Activated CD4-positive, CD25-positive, alpha-beta regulatory T cell treated with anti-CD3 and anti-CD28 coated beads, Interleukin-2, amount 50 U/mL, for 24 hours (primary cell): ENCODE measurements at regions not wholly inside any gene's neighbourhood (a gene's known extent, or its start where the extent isn't known, plus 50 kb on each side); places are given as distances from the start of the nearest gene placed in this dataset.

ENCODE experiments used
- ATAC-seq, 2 donors: fragments of 150-1000 bp; cut with Tn5 transposase; one replicate each; pipeline ENCODE4 v1.10.0; 2021; ENCODE audit warnings: mild to moderate bottlenecking in 1 of 2, moderate library complexity in 1 of 2

DNA sequence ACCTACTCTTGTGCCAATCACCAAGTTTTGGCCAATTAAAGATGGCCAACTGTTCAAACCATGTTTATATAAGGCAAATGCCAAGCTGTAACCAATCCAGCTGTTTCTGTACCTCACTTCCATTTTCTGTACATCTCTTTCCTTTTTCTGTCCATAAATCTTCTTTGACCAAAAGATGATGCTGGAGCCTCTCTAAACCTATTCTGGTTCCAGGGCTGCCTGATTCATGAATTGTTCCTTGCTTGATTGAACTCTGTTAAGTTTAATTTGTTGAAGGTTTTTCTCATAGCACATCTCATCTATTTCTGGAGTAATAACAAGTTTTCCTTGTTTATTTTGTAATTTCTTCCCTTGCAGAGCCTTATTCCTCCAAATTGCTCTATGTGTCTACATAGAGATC, 115.3 kb upstream of the SMAD3 start:
- ATAC-seq = no peak

DNA sequence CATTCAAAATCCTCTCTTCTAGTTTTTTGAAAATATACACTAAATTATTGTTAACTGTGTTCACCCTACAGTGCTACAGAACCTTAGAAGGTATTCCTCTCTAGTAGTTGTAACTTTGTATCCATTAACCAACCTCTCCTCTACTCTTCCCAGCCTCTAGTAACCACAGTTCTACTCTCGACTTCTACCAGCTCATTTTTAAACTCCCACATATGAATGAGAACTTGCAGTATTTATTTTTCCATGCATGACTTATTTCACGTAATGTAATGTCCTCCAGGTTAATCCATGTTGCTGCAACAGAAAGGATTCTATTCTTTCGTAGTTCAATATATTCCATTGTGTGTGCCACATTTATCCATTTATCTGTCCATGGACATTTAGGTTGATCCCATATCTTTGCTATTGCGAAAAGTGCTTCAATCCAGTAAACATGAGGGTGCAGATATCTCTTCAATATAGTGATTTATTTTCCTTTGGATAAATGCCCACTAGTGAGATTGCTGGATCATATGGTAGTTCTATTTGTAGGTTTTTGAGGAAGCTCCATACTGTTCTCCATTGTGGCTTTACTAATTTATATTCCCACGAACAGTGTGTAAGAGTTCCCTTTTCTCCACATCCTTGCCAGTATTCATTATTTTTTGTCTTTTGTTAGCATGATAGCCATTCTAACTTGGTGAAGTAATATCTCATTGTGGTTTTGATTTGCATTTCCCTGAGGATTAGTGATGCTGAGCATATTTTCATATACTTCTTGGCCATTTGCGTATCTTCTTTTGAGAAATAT, 113.7 kb upstream of the SMAD3 start:
- no peak for ATAC-seq

DNA sequence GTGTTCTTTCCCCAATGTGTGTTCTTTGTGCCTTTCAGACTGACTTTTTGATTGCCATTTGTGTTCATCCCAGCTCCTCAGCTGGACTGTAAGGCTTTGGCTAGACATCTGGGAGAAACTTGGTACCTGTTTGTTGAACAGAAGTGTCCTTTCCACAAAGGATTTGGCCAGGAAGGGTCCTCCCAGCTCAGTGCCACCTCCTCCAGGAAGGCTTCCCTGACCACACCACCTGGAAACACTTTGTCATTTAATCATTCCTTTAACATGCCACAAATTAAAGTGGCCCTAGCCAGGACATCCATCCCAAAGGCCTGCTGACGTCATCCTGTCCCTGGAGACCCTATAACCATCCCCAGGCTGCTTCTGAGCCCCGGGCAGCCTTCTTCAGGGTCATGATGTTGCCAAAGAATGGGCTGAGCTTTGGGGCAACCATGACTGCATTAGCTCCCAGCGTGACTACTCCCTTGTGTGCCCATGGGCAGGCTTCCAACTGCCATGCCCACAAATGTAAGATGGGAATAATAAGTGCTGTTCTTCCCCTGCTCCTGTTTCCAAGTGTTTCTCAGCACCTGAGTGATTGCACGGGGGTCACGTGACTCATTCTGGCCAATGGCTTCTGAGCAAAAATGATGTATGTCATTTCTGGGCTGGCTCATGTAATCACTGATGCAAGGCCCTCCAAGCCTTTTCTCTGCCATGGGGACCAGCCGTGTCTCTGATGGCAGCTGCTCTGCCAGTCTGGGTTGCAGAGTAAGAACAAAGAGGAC, 112.5 kb upstream of the SMAD3 start:
- no peak for ATAC-seq

DNA sequence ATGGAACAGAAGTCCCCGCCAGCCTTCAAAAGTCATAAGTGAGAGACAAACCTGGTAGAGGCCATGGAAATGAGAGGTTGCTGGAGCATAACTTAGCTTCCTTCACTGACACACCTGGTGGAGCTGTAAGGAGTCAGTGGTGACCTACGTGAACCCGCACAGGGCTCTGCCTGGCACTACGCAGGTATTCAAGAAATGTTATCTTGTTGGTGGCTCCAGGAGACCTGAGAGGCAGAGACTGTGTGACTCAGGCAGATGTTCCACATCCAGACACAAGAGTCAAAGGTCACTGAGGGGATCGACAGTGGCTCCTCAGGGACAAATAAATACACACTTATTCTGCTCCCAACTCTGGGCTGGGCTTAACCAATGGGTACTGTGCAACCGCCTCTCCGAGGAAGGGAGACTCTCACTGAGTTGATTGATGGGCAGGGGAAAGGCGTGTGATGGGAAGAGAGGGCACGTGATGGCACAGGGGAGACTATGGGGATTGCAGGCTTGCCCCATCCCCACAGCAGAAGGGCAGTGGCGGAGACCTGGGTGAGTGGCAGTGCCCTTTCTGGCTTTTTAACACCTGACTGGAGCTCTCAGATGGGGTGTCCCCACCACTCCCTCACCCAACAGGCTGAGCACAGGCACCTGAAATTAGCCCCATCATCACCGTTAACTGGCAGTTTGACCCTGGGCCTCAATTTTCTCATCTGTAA, 111.7 kb upstream of the SMAD3 start:
- no peak for ATAC-seq

DNA sequence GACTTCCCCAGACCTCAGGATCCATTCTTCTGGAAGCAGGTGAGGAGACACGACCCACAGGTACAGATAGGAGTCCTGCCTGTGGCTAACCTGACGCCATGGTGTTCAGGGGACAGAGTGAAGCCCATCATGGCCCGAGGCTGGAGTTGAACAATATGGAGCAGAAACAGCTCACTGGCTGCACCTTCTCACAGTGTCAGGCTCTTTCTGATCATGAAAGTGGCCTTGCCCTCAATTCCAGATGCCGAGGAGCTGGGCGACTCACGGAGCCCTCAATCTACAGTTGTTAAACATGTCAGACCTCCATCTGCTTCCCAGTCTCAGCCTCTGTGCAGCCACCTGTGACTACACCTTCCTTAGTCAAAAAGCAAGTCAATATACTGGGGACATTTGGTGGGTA, 110.8 kb upstream of the SMAD3 start:
- ATAC-seq = no peak

DNA sequence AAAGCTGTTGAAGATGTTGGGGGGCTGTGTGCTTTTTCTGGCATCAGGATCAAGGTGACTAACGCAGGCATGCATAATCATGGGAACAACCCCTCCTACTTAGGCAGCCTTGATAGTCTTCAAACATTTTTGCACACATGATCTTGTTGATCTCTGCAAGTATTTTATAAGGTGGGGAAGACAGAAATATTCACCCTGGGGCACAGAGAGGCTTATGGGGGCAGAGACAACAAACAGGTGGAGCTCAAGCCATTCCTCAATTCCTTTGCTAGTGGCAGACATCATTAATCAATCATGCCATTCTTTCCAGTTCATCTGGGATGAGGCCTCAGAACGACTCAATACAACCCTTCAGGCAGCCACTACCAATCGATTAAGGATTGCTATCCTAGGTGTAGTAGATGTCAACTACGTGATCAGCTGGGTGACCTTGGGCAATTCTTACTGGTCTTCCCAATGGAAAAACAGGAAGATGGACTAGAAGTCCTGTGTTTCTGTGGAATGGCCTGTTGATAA, 110.3 kb upstream of the SMAD3 start:
- ATAC-seq = no peak

DNA sequence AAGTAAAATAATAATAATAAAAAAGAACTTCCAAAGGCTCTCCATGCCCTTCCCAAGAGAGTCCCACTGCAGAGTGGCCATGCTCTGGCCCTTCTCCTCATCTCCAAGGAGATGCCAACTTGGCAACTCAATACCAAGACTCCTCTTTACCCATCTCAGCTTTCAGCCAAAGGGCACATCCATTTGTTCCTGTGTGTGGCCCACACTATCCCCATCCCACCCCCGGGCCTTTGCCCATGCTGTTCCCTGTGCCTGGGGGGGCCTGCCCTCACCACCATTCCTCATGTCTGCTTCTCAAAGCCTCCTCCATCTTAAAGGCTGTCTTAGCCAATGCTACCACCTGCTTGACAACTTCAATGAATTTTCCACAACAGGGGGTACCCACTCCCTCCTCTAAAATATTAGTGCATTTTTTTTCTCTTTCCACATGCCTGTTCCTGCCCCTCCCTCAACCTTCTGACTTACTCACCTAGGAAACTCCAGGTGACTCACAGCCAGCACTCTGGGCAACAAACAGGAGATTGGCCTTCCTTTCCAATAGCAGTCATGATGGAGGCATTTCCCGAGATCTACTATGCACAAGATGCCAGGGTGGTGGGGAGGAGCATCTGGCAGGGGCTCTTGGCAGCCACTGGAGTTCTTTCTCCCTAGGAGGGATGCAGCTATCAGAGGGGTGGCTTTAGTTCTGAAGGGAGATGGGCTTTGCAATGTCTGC, 109.4 kb upstream of the SMAD3 start:
- no peak for ATAC-seq

DNA sequence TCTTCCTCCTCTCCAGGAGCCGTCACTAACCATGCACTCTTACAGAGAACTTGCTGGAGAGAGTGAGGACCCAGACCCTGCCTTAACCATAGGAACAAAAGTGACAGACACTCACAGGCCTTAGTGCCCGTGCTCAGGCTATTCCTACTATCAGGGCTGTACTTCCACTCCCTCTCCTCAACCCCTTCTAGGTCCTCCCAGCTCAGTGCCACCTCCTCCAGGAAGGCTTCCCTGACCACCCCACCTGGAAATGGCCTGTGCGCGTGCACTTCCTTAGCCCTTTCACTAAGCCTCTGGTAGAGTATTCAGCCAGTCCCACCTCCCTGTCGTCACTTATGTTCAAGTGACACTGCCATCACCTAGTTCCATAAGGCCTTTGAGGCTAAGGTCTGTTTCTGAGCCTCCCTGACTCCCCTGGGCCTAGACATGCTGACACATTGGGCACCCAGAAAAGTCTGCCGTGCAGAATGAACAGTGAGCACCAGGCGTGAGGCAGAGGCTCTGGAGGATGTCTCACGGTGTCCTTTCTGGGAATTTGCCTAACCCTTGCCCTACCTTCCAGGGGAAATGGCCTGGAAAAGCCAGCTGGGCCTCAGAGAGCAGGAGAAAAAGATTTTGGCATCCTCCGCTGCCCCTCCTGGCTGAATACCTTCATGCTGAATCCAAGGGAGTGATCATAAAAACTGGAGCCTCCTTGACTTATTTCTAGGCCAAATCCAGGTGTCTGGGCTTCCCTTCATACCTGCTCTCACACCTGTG, 108.6 kb upstream of the SMAD3 start:
- ATAC-seq = no peak

DNA sequence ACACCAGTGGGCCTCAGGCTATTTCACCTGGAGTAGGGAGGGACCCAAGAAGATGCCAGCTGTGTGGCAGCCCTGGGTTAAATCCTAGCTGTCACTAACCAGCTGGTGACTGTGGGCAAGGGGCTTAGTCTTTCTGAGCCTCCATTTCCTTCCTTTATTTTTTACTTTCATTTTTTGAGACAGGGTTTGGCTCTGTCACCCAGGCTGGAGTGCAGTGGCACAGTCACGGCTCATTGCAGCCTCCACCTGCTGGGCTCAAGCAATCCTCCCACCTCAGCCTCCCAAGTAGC, 108.0 kb upstream of the SMAD3 start:
- ATAC-seq = no peak

DNA sequence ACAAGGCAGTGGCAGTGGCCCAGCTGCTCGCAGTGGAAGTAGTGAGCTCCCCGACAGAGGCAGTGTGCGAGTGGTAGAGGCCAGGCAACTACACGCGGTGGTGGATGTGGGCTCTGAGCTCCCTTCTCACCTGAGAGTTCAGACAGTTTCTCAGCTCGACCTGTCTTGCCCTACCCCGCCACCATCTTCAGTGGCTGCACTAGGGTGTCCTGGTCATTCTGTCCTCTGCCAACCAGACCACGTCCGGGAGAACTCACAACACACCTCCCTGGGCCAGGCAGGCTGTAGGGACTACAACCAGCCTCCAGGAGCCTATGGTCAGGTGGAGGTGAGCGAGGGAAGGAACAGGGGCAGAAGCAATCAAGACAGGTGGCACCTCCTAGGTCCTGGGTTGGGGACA, 106.3 kb upstream of the SMAD3 start:
- ATAC-seq = no peak

DNA sequence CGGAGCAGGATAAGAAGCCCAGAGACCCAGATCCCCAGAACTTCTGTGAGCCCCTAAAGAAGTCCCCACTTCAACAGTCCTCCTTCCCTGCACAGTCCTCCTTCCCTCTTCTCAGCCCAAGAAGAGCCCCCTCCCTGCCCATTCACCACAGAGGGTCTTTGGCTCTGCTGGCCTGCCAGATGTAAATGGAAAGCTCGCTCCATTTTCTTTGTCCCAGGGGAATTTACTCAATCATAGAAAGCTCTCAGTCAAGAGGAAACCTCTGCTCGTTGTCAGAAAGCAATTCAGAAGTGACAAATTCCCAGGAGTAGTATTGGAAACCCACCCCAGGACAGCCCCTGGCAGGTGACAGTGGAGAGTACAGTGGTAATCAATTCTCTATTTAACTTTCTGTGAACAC, 105.5 kb upstream of the SMAD3 start:
- no peak for ATAC-seq

DNA sequence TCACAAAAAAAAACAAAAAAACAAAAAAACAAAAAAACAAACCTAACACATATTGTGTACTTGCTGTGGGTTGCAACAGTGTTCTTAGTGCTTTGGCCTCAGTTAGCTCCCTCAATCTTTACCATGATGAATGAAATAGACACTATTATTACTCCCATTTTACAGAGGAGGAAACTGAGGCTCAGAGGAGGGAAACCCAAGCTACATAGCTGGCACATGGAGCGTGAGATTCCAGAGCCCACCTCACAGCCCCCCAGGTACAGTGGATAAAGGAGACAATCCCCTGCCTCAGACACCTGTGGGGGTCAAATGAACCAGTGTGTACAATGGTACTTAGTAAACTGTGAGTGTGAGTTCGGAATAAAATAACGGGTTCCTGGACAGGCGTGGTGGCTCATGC, 104.9 kb upstream of the SMAD3 start:
- no peak for ATAC-seq

DNA sequence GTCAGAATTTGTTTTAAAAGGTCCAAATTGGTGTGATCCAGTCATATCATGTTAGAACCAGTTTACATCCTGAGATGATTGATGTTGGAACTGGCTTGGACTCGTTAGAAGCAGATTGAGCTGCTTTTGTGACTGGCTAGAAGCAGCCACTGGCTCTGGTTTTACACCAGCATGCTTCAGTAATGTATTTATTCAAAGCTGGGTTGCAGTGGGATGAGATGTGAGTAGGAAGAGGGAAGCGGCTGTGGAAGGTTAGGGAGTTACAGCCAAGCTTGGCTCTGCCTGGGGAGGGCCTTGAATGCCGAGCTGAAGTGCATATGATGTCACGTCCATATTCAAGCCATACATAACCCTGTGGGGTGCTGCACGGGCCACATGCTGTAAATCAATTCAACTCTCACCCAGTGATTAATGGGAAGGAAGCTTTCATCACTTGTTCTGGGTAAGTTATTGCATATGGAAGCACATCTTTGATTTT, 104.0 kb upstream of the SMAD3 start:
- no peak for ATAC-seq

DNA sequence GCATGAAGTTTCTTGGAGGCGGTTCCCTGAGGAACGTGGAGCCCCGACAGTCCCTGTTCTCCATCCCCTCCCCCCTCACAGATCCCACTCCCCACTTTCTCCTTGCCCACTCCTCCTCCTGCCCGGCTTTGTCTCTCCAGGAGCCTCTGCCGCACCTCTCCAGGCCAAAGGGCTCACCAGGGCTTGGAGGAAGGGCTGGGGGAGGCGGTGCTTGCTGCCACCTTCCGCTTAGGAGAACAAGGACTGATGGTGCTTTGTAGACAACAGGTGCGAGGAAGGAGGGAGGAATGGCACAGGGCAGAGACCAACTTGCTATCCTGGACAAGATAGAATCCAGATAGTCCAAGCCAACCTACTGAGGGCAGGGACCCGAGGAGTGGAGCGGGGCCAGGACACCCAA, 103.5 kb upstream of the SMAD3 start:
- ATAC-seq = no peak

DNA sequence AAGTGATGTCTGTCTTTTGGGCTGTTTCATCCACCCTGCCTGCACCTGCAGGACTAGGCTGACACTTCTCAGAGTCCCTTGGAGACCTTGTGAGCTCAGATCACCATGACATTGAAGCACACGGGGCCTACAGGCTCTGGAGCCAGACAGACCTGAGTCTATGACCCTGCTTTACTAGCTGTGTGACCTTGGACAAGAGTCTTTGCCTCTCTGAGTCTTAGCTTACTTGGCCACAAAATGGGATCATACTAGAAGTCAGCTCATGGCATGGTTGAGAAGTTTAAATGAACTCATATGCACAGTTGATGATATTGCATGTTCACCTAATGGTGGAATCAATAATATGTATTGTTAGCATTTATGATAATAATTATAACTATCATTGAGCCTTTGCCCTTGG, 102.9 kb upstream of the SMAD3 start:
- ATAC-seq = no peak

DNA sequence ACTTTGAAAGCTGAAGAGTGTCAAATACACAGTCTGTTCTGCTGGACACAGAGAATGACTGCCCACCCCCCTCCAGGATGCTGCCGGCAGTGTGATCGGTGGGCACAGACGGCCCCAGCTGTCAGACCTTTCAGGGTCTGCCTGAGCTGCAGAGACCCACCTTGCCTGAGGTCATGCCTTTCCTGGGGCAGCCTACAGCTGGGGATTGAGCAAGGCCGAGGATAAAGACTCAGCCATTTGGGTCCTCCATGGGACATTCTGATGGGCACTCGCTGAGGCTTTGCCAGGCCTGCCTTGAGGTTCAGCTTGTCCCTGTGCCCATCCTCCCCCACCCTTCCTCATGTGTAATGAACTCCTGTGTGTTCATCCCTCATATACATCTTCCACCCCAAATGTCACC, 102.3 kb upstream of the SMAD3 start:
- ATAC-seq = no peak

DNA sequence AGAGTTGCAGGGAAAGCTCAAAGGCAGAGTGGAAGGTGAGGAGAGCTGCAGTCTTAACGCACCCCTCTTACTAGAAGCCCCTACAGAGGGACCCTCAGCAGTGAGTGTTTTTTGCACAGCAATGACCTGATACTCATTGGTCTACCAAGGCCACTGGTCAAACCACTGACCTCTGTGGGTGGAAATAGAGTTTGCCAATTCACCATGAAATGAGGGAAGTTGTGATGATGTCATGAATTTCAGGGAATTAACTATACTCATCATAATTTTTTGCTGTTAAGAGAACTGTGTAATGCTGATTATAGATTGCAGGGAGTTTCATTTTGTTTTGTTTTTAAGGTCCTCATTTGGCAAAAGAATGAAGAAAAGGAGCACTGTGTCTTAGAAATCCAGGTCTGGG, 101.7 kb upstream of the SMAD3 start:
- ATAC-seq = no peak

DNA sequence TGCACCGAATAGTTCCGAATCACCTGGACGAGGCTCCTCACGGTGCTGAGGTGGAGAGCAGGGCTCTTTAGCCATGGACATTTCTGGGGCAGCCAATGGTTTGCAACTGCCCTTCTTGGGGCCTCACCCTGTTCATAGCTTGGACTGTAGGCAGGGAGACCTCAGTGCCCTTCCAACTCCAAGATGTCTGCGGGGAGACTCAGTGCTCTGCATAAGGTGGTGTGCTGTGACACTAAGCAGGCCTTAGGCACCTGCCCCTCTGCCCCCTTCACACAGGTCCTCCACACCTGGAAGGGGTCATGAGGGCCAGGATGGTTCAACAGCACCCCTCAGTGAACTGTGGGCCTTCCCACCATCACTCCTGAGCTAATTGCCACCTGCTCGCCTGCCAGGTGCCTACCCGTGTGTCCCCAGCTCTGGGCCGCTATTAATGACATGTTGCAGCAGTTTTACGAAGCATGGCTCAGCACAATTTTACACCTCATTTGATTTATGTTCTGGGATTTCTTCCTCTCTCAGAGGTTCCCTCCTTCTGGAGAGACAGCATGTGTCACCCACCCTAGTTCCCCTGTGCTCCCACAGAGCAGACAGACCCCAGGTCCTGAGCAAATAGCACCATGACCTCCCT, 101.2 kb upstream of the SMAD3 start:
- ATAC-seq = no peak

DNA sequence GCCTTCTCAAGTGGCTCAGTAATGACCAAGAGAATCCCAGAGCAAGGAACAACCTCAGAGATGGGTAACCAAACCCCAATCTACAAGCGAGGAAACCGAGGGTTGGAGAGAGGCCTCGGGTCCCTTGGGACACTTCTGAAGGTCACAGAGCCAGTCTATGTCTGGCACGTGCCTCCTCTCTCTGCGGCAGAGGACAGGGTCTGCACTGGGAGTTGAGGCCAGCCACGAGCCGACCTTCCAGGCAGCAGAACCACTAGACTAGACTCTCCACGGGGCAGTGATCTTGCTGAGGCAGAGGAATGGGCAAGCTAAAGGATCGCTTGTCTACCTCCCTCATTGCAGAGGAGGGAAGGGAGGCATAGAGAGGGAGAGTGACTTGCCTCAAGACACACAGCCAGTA, 100.6 kb upstream of the SMAD3 start:
- ATAC-seq = no peak

DNA sequence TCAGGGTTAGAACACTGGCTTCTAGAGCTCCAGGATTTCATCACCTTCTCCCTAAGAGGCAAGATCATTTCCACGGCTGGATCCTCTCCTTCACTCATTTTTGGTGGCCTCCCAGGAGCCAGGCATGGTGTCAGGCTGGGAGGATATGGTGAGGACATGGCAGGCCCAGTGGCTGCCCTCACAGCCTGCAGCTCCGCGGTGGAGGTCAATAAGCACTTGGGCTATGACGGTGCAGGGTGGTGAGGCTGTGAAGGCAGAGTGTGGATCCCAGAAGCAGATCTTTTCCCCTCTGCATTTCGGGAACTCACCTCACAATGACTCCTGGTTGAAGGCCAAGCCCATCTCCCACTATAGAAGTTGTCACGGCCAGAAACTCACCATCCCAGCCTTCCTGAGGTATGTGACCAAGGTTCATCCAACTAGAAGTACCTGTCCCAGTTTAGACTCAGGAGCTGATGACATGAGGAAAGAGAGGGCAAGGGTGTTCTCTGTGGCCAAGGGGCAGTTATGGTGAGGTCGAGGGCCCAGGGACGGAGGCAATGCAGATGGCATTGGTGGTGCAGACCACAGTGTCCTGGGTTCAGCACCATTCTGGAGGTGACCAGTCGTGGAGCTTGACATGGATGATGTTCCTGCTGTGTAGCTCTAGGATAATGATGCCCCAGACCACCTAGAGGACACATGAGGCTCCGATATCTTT, 100.1 kb upstream of the SMAD3 start:
- ATAC-seq = no peak

DNA sequence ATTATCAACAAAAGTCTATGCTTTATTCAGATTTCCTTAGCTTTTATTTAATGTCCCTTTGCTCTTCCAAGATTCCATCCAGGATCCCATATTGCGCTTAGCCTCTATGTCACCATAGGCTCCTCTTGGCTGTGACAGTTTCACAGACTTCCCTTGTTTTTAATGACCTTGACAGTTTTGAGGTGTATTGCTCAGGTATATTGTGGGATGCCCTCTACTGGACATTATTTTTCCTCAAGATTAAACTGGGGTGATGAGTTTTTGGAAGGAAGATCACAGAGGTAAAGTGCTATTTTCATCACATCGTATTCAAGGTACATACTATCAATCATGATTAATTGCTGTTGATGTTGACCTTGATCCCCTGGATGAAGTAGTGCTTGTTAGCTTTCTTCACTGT, 99.1 kb upstream of the SMAD3 start:
- no peak for ATAC-seq
